Common myeloid progenitor, CD34-positive (primary cell): ENCODE measurements at regions not wholly inside any gene's neighbourhood (a gene's known extent, or its start where the extent isn't known, plus 50 kb on each side); places are given as distances from the start of the nearest gene placed in this dataset.
"Not testable (repeated sequence)": the region's sequence is repeated elsewhere in the genome, so short reads cannot be mapped to it uniquely, and the experiment has no call there.

Source experiments
- CTCF ChIA-PET: fragments of 350-600 bp; sonication (Branson Sonifier 250); formaldehyde crosslinking; loops from one replicate; lab custom pipeline; 2021; ENCODE audit warnings: antibody characterized with exemption; lab: Charles Lee
- POLR2A ChIA-PET: fragments of 350-600 bp; sonication (Branson Sonifier 250); formaldehyde crosslinking; loops from one replicate; lab custom pipeline; 2021; ENCODE audit warnings: antibody characterized with exemption; lab: Charles Lee
- DNase-seq, 3 donors: peaks; one replicate each; pipeline versions ENCODE4 v3.0.0 to v3.0.0-alpha.2; 2013
- H3K27ac ChIP-seq, 2 experiments: 1 replicate in 1 of 2; 2 replicates in 1 of 2; pipeline ENCODE4 v1.7.0; 2013; ENCODE audit warnings: inconsistent platforms in 2 of 2, low read length in 2 of 2, mild to moderate bottlenecking in 2 of 2, low read depth in 1 of 2, moderate library complexity in 1 of 2; ENCODE audit not compliant: severe bottlenecking in 2 of 2, insufficient read depth in 1 of 2, poor library complexity in 1 of 2
- H3K27me3 ChIP-seq, 5 experiments: replicated peaks in 2 of 5; 1 replicate in 3 of 5; 2 replicates in 2 of 5; pipeline versions ENCODE4 v1.6.1 to v1.7.0; 2013; ENCODE audit warnings: low read length in 4 of 5, mild to moderate bottlenecking in 2 of 5, moderate library complexity in 2 of 5, inconsistent platforms in 1 of 5; ENCODE audit not compliant: insufficient read depth in 5 of 5, control insufficient read depth in 4 of 5
- H3K36me3 ChIP-seq, 4 experiments: 1 replicate in 2 of 4; 2 replicates in 2 of 4; pipeline versions ENCODE4 v1.6.1 to v1.7.0; 2013; ENCODE audit warnings: low read length in 3 of 4, control low read depth in 1 of 4, mild to moderate bottlenecking in 1 of 4; ENCODE audit not compliant: control insufficient read depth in 4 of 4, insufficient read depth in 4 of 4
- H3K4me1 ChIP-seq, 4 experiments: 1 replicate in 3 of 4; 2 replicates in 1 of 4; pipeline versions ENCODE4 v1.6.1 to v1.7.1; 2013; ENCODE audit warnings: low read length in 3 of 4, mild to moderate bottlenecking in 3 of 4, control low read depth in 1 of 4, inconsistent platforms in 1 of 4, moderate library complexity in 1 of 4; ENCODE audit not compliant: control insufficient read depth in 4 of 4, insufficient read depth in 4 of 4; ENCODE audit errors: control extremely low read depth in 1 of 4
- H3K4me3 ChIP-seq, 7 experiments: 1 replicate in 4 of 7; 2 replicates in 3 of 7; pipeline versions ENCODE4 v1.5.1 to v1.7.0; 2013; ENCODE audit warnings: mild to moderate bottlenecking in 7 of 7, low read length in 6 of 7, moderate library complexity in 6 of 7, inconsistent platforms in 2 of 7, low read depth in 2 of 7, control low read depth in 1 of 7; ENCODE audit not compliant: insufficient read depth in 4 of 7, control insufficient read depth in 1 of 7; ENCODE audit errors: extremely low read depth in 1 of 7
- H3K9me3 ChIP-seq, 5 experiments: 1 replicate in 4 of 5; 2 replicates in 1 of 5; pipeline versions ENCODE4 v1.6.1 to v1.7.1; 2013; ENCODE audit warnings: low read length in 4 of 5, mild to moderate bottlenecking in 2 of 5, inconsistent platforms in 1 of 5, low read depth in 1 of 5, moderate library complexity in 1 of 5; ENCODE audit not compliant: control insufficient read depth in 4 of 5, insufficient read depth in 2 of 5; ENCODE audit errors: control extremely low read depth in 1 of 5
- WGBS: methylation state at CpG from one replicate; pipeline ENCODE4 v1.1.5; 2013; ENCODE audit not compliant: insufficient coverage; 5-methylcytosine and 5-hydroxymethylcytosine counted together

DNA sequence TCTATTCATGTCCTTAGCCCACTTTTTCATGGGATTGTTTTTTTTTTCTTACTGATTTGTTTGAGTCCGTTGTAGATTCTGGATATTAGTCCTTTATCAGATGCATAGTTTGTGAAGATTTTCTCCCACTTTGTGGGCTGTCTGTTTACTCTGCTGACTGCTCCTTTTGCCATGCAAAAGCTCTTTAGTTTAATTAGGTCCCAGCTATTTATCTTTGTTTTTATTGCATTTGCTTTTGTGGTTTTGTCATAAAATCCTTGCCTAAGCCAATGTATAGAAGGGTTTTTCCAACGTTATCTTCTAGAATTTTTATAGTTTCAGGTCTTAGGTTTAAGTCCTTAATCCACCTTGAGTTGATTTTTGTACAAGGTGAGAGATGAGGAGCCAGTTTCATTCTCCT, 358.9 kb downstream of the ADAMTS20 start:
- H3K27ac ChIP-seq, H3K4me3 ChIP-seq, H3K9me3 ChIP-seq, H3K27me3 ChIP-seq, POLR2A ChIA-PET, DNase-seq, CTCF ChIA-PET, H3K4me1 ChIP-seq, H3K36me3 ChIP-seq: not testable (repeated sequence)
- WGBS, result no CpG with 5 or more reads among the region's 2 CpGs

GRCh38 chr12:43192442-43192841, 359.6 kb downstream of the ADAMTS20 start:
- H3K9me3 ChIP-seq, DNase-seq, POLR2A ChIA-PET, H3K4me3 ChIP-seq, H3K4me1 ChIP-seq, CTCF ChIA-PET, H3K27me3 ChIP-seq, H3K36me3 ChIP-seq, H3K27ac ChIP-seq: not testable (repeated sequence)
- WGBS, result no CpG with 5 or more reads among the region's 2 CpGs

DNA sequence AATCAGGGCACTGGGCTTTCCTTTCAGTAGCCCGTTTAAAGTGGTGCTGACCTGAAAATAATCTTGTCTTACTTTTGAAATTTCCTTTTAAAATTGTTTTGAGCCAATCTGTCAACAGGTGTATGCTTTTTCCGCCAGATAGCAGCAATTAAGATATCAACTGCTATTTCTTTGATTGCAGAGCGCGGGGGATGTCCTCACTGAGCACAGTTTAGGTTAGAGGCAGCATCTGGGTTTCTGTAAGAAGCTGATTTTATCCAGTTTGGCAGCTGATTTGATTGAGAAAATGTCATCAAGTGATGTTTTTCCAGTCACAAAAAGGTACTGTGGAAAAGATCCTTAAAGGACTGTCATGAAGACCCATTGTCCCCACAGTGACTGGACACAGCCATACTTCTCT, 371.8 kb downstream of the ADAMTS20 start:
- DNase-seq, result no peak
- ChIA-PET POLR2A (no interaction called here), CTCF (no interaction called here)
- H3K27ac ChIP-seq, result no peak overlapping the region
- WGBS, result 87% methylated on average over 4 of the region's 4 CpGs
- no peaks in the 10 kb centered on the region for H3K4me1 ChIP-seq
- peaks cover 0 to 5% (median 0%) of the 10 kb centered on the region in 5 experiments for H3K9me3 ChIP-seq
- H3K4me3 ChIP-seq, result no peak overlapping the region
- H3K36me3 ChIP-seq, result no peaks in the 10 kb centered on the region
- no peaks in the 10 kb centered on the region for H3K27me3 ChIP-seq

DNA sequence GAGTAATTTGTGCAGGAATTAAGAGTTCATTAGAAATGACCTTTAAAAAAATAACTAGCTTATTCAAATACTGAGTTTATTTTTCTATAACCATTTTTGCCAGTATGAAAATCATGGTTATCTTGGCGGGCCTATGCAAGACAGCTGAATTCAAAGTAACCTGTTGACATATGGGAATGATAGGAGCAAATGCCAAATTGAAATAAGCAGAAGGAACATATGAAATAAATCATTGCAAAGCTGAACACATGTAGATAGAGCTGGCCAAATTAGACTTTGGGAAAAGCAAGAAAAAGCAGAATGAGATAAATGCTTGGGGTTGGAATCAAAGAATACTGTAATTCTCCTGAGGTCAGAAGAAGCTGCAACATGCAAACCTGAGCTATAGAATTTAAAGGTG, 372.5 kb downstream of the ADAMTS20 start:
- no peaks in the 10 kb centered on the region for H3K36me3 ChIP-seq
- H3K4me3 ChIP-seq, result no peak overlapping the region
- ChIA-PET POLR2A (no interaction called here), CTCF (interaction anchor here (0.6 kb wide), 1 partner anchor 27 kb away, joined by 4 read pairs; no protein-coding TSS in a partner anchor)
- no peaks in the 10 kb centered on the region for H3K4me1 ChIP-seq
- WGBS, result no CpG with 5 or more reads among the region's 1 CpG
- H3K27me3 ChIP-seq, result no peaks in the 10 kb centered on the region
- H3K27ac ChIP-seq, result no peak overlapping the region
- peaks cover 0 to 5% (median 0%) of the 10 kb centered on the region in 5 experiments for H3K9me3 ChIP-seq
- no peak for DNase-seq

DNA sequence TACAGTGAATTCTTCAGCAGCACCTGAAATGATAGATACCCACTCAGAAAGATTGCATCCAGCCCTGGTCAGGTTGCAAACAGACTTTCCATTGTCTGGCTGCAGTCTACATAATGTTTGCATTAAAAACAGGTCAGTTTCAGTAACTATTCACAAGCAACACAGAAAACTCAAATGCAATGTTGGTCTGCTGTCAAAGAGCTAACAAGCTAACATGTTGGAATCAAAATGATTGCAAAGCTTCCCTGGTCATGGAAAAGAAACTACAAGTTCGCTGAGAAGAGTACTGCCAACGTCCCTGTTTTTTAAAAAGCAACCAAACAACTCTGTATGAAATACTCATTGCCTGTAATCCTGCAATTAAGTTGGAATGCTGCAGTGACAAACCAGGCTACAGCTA, 374.7 kb downstream of the ADAMTS20 start:
- H3K4me1 ChIP-seq, result no peaks in the 10 kb centered on the region
- H3K4me3 ChIP-seq, result no peak overlapping the region
- DNase-seq, result no peak
- no peak overlapping the region for H3K27ac ChIP-seq
- H3K9me3 ChIP-seq, result peaks cover 0 to 4% (median 0%) of the 10 kb centered on the region in 5 experiments
- ChIA-PET CTCF (no interaction called here), POLR2A (no interaction called here)
- WGBS, result 89% methylated on average over 2 of the region's 2 CpGs
- H3K36me3 ChIP-seq, result no peaks in the 10 kb centered on the region
- no peaks in the 10 kb centered on the region for H3K27me3 ChIP-seq

DNA sequence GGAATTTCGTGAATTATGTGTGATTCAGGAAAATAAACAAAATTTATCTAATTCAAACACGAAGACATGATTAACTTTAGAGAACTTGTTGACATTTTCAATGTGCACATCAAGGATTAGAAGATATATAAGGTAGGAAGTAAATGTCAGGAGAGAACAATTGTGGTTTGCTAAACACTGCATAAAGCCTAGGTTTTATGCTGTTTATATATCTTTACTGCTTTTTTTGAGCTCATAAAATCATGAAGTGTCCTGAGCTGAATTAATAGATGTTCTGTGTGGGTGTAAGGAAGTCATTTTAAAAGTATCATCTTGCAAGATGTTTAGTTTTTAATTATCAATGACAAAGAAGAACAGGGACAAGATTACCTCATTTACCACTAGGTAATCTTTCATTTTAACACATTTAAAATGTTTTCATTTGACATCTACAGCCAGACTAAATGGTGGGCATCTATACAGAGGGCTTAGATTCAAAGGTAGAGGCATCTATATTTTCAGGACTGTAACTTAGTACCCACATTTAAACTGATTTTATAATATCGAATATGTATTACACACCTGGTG, 382.8 kb downstream of the ADAMTS20 start:
- Histone ChIP-seq H3K27me3 (no peaks in the 10 kb centered on the region), H3K36me3 (no peaks in the 10 kb centered on the region), H3K4me1 (no peaks in the 10 kb centered on the region), H3K9me3 (no peaks in the 10 kb centered on the region), H3K4me3 (no peak overlapping the region), H3K27ac (no peak overlapping the region)
- no peak for DNase-seq
- WGBS, result no CpG with 5 or more reads among the region's 3 CpGs
- ChIA-PET CTCF (interaction anchor here (1.2 kb wide), 1 partner anchor 10 kb away, joined by 4 read pairs; no protein-coding TSS in a partner anchor), POLR2A (no interaction called here)

GRCh38 chr12:43167691-43168090, 384.3 kb downstream of the ADAMTS20 start:
- CTCF ChIA-PET, result no interaction called here
- WGBS, result no CpG with 5 or more reads among the region's 3 CpGs
- Histone ChIP-seq H3K36me3 (no peaks in the 10 kb centered on the region), H3K9me3 (no peaks in the 10 kb centered on the region), H3K4me1 (no peaks in the 10 kb centered on the region), H3K4me3 (no peak overlapping the region), H3K27me3 (no peaks in the 10 kb centered on the region), H3K27ac (no peak overlapping the region)
- POLR2A ChIA-PET, result no interaction called here
- no peak for DNase-seq
